Lower leg skin (tissue), 4 donors: ENCODE measurements at regions not wholly inside any gene's neighbourhood (a gene's known extent, or its start where the extent isn't known, plus 50 kb on each side); places are given as distances from the start of the nearest gene placed in this dataset.

ENCODE experiments used
- DNase-seq, 2 donors: peaks; one replicate each; pipeline ENCODE4 v3.0.0-alpha.2; 2019; ENCODE audit warnings: low spot score in 2 of 2
- H3K4me3 ChIP-seq: fragments of 200-600 bp; sonication (generic); 2 replicates; pipeline ENCODE4 v1.5.1; 2017; ENCODE audit warnings: mild to moderate bottlenecking, low read depth; ENCODE audit not compliant: poor library complexity, severe bottlenecking
- POLR2A ChIP-seq, 2 donors: fragments of 450-650 bp; IDR thresholded peaks; one replicate each; pipeline ENCODE4 v1.6.1; 2016 to 2017; ENCODE audit warnings: antibody characterized with exemption in 2 of 2, mild to moderate bottlenecking in 1 of 2, moderate library complexity in 1 of 2
- WGBS, 2 donors: methylation state at CpG; one replicate each; pipeline ENCODE4 v1.1.5; 2018; 5-methylcytosine and 5-hydroxymethylcytosine counted together
- intact Hi-C: fragments of 100-400 bp; cut with DNase I; formaldehyde crosslinking; loops from one replicate; pipeline ENCODE4 v1.15.0; 2023; ENCODE audit warnings: low total_unique reads
- TF ChIP-seq, protein P1 (sequence below), 3 donors: fragments of 450-650 bp; IDR thresholded peaks; one replicate each; pipeline ENCODE4 v1.5.1; 2016; ENCODE audit warnings: antibody characterized with exemption in 3 of 3, mild to moderate bottlenecking in 3 of 3, moderate library complexity in 2 of 3

DNA sequence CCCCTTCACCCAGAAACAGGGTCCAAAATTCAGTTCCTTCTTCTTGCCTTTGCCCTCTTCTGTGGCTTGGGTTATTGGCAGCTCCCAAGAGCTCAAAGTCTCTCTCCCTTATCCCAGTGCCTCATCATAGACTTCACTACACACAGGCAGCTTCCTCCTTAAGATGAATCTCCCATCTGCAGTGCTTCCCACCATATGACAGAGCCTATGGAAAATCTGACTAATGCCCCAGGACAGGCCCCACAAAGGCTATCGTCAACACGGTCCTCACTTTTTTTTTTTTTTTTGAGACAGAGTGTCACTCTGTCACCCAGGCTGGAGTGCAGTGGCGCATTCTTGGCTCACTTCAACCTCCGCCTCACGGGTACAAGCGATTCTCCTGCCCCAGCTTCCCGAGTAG, 194.1 kb downstream of the MEX3B start:
- intact Hi-C loops = no loop called here
- 71 to 72% methylated on average over 7 of the region's 7 CpGs for WGBS, 2 donors
- DNase-seq = no peak
- TF ChIP-seq, protein P1, sequence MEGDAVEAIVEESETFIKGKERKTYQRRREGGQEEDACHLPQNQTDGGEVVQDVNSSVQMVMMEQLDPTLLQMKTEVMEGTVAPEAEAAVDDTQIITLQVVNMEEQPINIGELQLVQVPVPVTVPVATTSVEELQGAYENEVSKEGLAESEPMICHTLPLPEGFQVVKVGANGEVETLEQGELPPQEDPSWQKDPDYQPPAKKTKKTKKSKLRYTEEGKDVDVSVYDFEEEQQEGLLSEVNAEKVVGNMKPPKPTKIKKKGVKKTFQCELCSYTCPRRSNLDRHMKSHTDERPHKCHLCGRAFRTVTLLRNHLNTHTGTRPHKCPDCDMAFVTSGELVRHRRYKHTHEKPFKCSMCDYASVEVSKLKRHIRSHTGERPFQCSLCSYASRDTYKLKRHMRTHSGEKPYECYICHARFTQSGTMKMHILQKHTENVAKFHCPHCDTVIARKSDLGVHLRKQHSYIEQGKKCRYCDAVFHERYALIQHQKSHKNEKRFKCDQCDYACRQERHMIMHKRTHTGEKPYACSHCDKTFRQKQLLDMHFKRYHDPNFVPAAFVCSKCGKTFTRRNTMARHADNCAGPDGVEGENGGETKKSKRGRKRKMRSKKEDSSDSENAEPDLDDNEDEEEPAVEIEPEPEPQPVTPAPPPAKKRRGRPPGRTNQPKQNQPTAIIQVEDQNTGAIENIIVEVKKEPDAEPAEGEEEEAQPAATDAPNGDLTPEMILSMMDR (IDR thresholded peaks at IDR 0.05) = no peak
- no peak for TF ChIP-seq POLR2A (IDR thresholded peaks at IDR 0.05)
- no peak overlapping the region for H3K4me3 ChIP-seq

DNA sequence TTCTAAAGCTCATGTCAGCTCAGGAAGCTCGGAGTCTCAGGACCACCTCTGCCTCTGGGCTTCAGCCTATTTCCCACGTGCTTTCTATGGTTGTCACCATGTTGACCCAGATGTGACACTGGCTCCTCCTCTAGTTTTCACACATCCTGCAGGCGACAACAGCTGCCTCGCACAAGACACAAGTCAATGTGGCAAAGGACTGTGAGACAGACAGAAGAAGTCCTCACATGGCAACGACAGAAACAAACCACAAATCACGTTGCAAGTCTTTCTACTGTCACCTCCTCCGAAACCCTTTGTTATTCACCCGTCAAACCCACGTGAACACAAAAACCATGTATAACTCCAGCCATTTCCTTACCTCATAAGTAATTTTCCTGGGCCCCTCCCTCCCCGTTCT, 194.5 kb downstream of the MEX3B start:
- 85 to 88% methylated on average over 10 of the region's 10 CpGs for WGBS, 2 donors
- H3K4me3 ChIP-seq = no peak overlapping the region
- TF ChIP-seq, protein P1 (IDR thresholded peaks at IDR 0.05) = no peak
- no peak for TF ChIP-seq POLR2A (IDR thresholded peaks at IDR 0.05)
- intact Hi-C loops = no loop called here
- no peak for DNase-seq

DNA sequence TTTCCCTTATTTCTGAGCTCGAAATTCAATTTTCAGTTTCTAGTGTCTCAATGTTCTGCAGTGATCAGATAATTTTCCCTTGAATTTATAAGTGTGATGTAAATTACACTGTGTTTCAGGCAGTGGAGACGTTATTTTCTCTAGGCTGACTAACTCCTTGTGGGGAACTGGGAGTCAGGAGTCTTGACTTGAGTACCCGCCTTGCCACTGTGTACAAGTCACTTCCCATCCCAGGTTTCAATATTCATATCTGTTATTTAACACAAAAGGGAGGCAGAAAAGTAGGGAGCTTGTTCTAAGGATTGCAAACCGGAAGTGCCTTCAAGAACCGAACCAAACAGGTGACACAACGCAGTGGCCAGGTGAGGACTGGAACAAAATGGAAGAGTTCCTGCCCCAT, 196.5 kb downstream of the MEX3B start:
- DNase-seq = no peak
- WGBS, 2 donors = 78% methylated on average over 6 of the region's 6 CpGs
- intact Hi-C loops = no loop called here
- TF ChIP-seq, protein P1 (IDR thresholded peaks at IDR 0.05) = no peak
- no peak for TF ChIP-seq POLR2A (IDR thresholded peaks at IDR 0.05)
- no peak overlapping the region for H3K4me3 ChIP-seq

DNA sequence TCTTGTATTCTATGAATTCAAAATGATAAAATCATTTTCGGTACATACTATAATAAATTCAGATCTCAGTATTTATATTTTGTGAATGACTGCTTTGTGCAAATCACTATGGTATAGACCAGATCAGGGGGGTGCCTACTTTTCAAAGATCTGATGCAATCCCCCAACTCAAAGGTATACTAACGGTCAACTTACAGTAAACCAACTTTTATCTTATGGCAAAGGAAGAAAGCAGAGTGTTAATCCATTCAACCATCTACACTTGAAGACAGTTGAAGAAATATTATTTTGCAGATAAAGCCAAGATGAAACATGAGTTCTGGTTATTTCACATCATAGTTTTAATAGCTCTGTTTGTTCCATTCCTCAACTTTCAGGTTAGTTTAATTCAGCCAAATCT, 197.1 kb downstream of the MEX3B start:
- no peak for DNase-seq
- intact Hi-C loops = no loop called here
- 86 to 87% methylated on average over 2 of the region's 2 CpGs for WGBS, 2 donors
- H3K4me3 ChIP-seq = no peak overlapping the region
- TF ChIP-seq POLR2A (IDR thresholded peaks at IDR 0.05) = no peak
- TF ChIP-seq, protein P1 (IDR thresholded peaks at IDR 0.05) = no peak

DNA sequence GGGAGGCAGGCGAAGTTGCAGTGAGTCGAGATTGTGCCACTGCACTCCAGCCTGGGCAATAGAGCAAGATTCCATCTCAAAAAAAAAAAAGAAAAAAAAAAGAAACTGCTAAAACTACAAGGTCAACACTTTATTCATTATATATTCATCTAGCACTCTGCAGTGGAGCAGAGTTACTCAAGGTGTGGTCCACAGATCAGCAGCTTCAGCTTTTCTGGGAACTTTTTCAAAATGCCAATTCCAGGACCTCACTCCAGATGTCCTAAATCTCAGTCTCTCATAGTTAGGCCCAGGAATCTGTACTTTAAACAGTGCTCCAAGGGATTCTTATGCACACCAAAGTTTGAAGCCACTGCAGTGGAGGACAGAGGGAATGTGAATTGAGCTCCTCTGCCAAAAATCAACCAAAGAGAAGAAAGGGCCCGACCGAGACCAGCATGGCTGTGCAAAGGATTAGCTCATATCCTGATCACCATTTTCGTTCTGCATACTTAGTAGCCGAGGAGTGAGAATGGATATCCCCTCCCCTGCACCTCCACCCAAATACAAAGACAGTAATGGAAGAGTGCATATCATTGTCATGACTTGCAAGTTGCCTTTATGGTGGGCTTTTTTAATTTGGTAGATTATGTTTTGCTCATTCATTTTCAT, 201.9 kb downstream of the MEX3B start:
- WGBS, 2 donors = 88 to 91% methylated on average over 6 of the region's 6 CpGs
- TF ChIP-seq, protein P1 (IDR thresholded peaks at IDR 0.05) = no peak
- no peak for TF ChIP-seq POLR2A (IDR thresholded peaks at IDR 0.05)
- intact Hi-C loops = no loop called here
- no peak for DNase-seq
- no peak overlapping the region for H3K4me3 ChIP-seq

DNA sequence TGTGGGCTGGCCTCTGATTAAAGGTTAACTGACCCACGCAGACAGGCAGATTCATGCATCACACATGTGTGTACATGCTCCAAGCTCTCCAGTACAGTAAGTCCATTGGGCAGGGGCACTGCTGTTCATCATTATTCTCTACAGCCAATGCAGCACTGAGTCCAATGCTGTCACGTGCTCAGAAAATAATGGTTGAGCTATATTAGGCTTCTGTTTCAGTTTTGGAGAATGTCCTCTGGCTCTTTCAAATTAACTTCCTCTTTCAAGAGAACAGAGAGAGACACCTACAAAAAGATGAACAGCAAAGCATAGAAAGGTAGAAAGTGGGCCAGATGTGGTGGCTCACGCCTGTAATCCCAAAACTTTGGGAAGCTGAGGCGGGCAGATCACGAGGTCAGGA, 202.6 kb downstream of the MEX3B start:
- DNase-seq = no peak
- intact Hi-C loops = no loop called here
- WGBS, 2 donors = 90 to 92% methylated on average over 5 of the region's 5 CpGs
- TF ChIP-seq, protein P1 (IDR thresholded peaks at IDR 0.05) = no peak
- no peak for TF ChIP-seq POLR2A (IDR thresholded peaks at IDR 0.05)
- no peak overlapping the region for H3K4me3 ChIP-seq
